Retinal pigment epithelial cell (primary cell): ENCODE measurements at regions not wholly inside any gene's neighbourhood (a gene's known extent, or its start where the extent isn't known, plus 50 kb on each side); places are given as distances from the start of the nearest gene placed in this dataset.

ENCODE experiments used
- DNase-seq: peaks from one replicate; pipeline ENCODE4 v3.0.0-alpha.2; 2010; ENCODE audit warnings: low read depth
- H3K4me3 ChIP-seq: 2 replicates; pipeline ENCODE4 v1.5.1; 2011; ENCODE audit warnings: mild to moderate bottlenecking, low read length, control low read depth, moderate library complexity
- CTCF ChIP-seq: conservative IDR thresholded peaks from 2 replicates; pipeline ENCODE4 v1.5.1; 2011; ENCODE audit warnings: low read depth, low read length, control low read depth, inconsistent platforms

- DNase-seq, result no peak
- no peak for TF ChIP-seq CTCF
- no peak overlapping the region for H3K4me3 ChIP-seq
Observed at GRCh38 chr18:55654986-55655385, 67.0 kb upstream of the TCF4 start.

GRCh38 chr18:55651236-55651635, 63.2 kb upstream of the TCF4 start:
- DNase-seq, result no peak
- no peak for TF ChIP-seq CTCF

GRCh38 chr18:55650363-55650870, 62.4 kb upstream of the TCF4 start:
- no peak for TF ChIP-seq CTCF
- H3K4me3 ChIP-seq, result no peak overlapping the region
- no peak for DNase-seq

More at GRCh38 chr18:55651236-55651635, 63.2 kb upstream of the TCF4 start:
- no peak overlapping the region for H3K4me3 ChIP-seq

- TF ChIP-seq CTCF, result no peak
- DNase-seq, result no peak
- no peak overlapping the region for H3K4me3 ChIP-seq
Observed at GRCh38 chr18:55647331-55647730, 59.3 kb upstream of the TCF4 start.

- no peak for DNase-seq
- TF ChIP-seq CTCF, result no peak
- no peak overlapping the region for H3K4me3 ChIP-seq
Observed at GRCh38 chr18:55642191-55642590, 54.2 kb upstream of the TCF4 start.

GRCh38 chr18:55641486-55641885, 53.5 kb upstream of the TCF4 start:
- TF ChIP-seq CTCF, result no peak
- DNase-seq, result no peak
- H3K4me3 ChIP-seq, result no peak overlapping the region
